IPS DF 6.9 (cell line): ENCODE measurements at regions not wholly inside any gene's neighbourhood (a gene's known extent, or its start where the extent isn't known, plus 50 kb on each side); places are given as distances from the start of the nearest gene placed in this dataset.
"Not testable (repeated sequence)": the region's sequence is repeated elsewhere in the genome, so short reads cannot be mapped to it uniquely, and the experiment has no call there.

Source experiments
- DNase-seq: peaks from one replicate; pipeline ENCODE4 v3.0.0-alpha.2; 2013; ENCODE audit warnings: low read depth, low spot score
- H3K27ac ChIP-seq: one replicate; pipeline ENCODE4 v1.5.1; 2013; ENCODE audit warnings: low read length, control low read depth
- H3K27me3 ChIP-seq: 2 replicates; pipeline ENCODE4 v1.6.1; 2013; ENCODE audit warnings: mild to moderate bottlenecking, low read length; ENCODE audit not compliant: control insufficient read depth, insufficient read depth
- H3K36me3 ChIP-seq: 2 replicates; pipeline ENCODE4 v1.6.1; 2013; ENCODE audit warnings: low read length; ENCODE audit not compliant: control insufficient read depth, insufficient read depth
- H3K4me1 ChIP-seq: 2 replicates; pipeline ENCODE4 v1.6.1; 2013; ENCODE audit warnings: low read length; ENCODE audit not compliant: control insufficient read depth, insufficient read depth
- H3K4me3 ChIP-seq: 2 replicates; pipeline ENCODE4 v1.5.1; 2013; ENCODE audit warnings: mild to moderate bottlenecking, low read length
- H3K9me3 ChIP-seq: 2 replicates; pipeline ENCODE4 v1.6.1; 2013; ENCODE audit warnings: low read length, inconsistent platforms; ENCODE audit not compliant: control insufficient read depth, insufficient read depth
- WGBS: extraction: QIAGEN DNeasy Blood & Tissue Kit; methylation state at CpG from one replicate; pipeline ENCODE4 v1.1.7; 2013; ENCODE audit warnings: mixed read lengths, missing lambda C conversion rate; ENCODE audit not compliant: insufficient read length, insufficient coverage; 5-methylcytosine and 5-hydroxymethylcytosine counted together

GRCh38 chr6:167409079-167409478 lies 84.2 kb downstream of the TTLL2 start:
- no peak for DNase-seq
- Histone ChIP-seq H3K27me3 (no peaks in the 10 kb centered on the region), H3K27ac (no peak overlapping the region), H3K36me3 (no peaks in the 10 kb centered on the region; the same call in 1 of the 2 replicates), H3K4me1 (peaks cover 4% of the 10 kb centered on the region; the same call in 1 of the 2 replicates), H3K4me3 (no peak overlapping the region), H3K9me3 (no peaks in the 10 kb centered on the region)
- WGBS = no CpG with 5 or more reads among the region's 11 CpGs

GRCh38 chr6:167409694-167410093 lies 84.8 kb downstream of the TTLL2 start:
- Histone ChIP-seq H3K9me3 (no peaks in the 10 kb centered on the region), H3K27ac (no peak overlapping the region), H3K36me3 (no peaks in the 10 kb centered on the region; the same call in 1 of the 2 replicates), H3K4me3 (no peak overlapping the region), H3K27me3 (no peaks in the 10 kb centered on the region), H3K4me1 (peaks cover 4% of the 10 kb centered on the region; the same call in 1 of the 2 replicates)
- DNase-seq = no peak
- no CpG with 5 or more reads among the region's 6 CpGs for WGBS

DNA sequence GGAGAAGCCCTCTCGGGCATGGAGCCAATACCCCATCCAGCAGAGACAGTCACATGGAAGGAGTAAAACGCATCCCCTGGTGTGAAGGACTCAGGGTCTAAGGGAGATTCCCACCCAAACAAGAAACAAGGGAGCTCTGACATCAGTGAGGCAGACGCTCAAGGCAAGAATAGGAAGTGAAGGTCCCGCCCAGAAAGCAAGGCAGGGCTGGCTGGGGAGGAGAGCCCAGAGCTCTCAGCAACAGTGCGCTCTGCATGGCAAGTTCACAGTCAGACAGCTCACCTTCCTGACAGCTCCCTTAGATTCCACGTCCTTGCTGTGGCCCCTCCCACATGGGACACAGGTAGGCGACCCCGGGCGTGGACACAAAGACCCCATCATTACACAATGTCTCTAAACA lies 85.6 kb downstream of the TTLL2 start:
- Histone ChIP-seq H3K9me3 (no peaks in the 10 kb centered on the region), H3K4me3 (no peak overlapping the region), H3K27me3 (no peaks in the 10 kb centered on the region), H3K36me3 (no peaks in the 10 kb centered on the region; the same call in 1 of the 2 replicates), H3K4me1 (peaks cover 4% of the 10 kb centered on the region; the same call in 1 of the 2 replicates), H3K27ac (no peak overlapping the region)
- no CpG with 5 or more reads among the region's 9 CpGs for WGBS
- DNase-seq = no peak

GRCh38 chr6:167412506-167412905 lies 87.6 kb downstream of the TTLL2 start:
- no CpG with 5 or more reads among the region's 5 CpGs for WGBS
- Histone ChIP-seq H3K36me3 (no peaks in the 10 kb centered on the region), H3K27ac (no peak overlapping the region), H3K27me3 (no peaks in the 10 kb centered on the region), H3K9me3 (no peaks in the 10 kb centered on the region), H3K4me1 (peaks cover 3% of the 10 kb centered on the region; the same call in 1 of the 2 replicates), H3K4me3 (no peak overlapping the region)
- DNase-seq = no peak

- Histone ChIP-seq H3K27ac (no peak overlapping the region), H3K4me3 (no peak overlapping the region), H3K27me3 (no peaks in the 10 kb centered on the region), H3K36me3 (no peaks in the 10 kb centered on the region), H3K9me3 (no peaks in the 10 kb centered on the region), H3K4me1 (peaks cover 1% of the 10 kb centered on the region)
- DNase-seq = no peak
- no CpG with 5 or more reads among the region's 18 CpGs for WGBS
Measured at GRCh38 chr6:167415441-167415961, 90.6 kb downstream of the TTLL2 start.

DNA sequence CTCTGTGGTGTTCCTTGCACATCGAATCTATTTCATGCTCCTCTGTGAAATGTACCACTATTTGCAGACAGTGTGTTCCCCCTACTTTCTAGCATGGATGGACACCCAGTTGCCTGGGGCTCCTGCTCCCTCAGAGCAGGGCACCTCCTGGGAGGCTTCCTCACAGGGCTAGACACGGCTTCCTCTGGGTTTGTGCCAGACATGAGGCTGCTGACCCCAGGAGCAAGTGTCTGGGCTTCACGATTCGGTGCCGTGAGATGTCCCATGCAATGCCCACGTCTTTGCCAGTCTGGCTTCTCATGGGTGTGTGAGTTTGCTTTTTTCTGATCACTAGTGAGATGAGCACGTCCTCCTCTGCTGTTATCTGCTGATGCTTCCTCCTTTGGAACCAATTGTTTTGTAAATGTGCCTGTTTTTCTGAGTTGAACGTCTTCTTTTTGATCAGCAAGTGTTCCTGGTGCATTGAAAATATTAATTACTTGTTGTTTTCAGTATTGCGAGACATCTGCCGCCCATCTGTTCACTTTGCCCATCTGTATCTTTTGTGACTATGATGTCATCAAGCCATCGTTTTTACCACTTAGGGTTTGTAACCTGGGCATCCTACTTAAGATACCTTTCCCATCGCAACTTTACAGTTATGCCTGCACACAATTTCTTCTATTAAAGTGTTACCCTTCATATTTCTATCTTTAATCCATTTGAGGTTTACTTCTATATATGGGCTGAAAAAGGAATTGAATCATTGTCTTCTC lies 92.0 kb downstream of the TTLL2 start:
- no CpG with 5 or more reads among the region's 12 CpGs for WGBS
- Histone ChIP-seq H3K9me3 (no peaks in the 10 kb centered on the region), H3K27me3 (no peaks in the 10 kb centered on the region), H3K4me1 (peaks cover 1% of the 10 kb centered on the region), H3K27ac (no peak overlapping the region), H3K4me3 (no peak overlapping the region), H3K36me3 (no peaks in the 10 kb centered on the region; the same call in 1 of the 2 replicates)
- DNase-seq = no peak

DNA sequence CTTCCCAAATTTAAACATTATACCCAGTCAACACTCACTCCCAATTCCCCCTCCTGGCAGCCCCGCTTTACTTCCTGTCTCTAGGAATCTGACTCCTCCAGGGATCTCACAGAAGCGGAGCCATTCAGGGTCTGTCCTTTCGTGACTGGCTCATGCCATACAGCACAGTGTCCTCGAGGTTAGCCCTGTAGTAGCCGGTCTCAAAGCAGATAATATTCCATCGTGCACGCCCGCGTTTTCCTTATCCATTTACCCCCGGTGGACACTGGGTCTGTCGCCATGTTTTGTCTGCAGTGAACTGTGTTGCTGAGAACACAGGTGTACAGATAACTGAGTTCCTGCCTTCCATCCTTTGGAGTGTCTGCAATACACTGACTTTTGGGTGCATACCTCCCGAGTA lies 95.3 kb downstream of the TTLL2 start:
- WGBS = no CpG with 5 or more reads among the region's 12 CpGs
- H3K4me3 ChIP-seq = no peak overlapping the region
- H3K9me3 ChIP-seq = no peaks in the 10 kb centered on the region
- peaks cover 1% of the 10 kb centered on the region for H3K4me1 ChIP-seq
- no peak overlapping the region for H3K27ac ChIP-seq
- H3K36me3 ChIP-seq = no peaks in the 10 kb centered on the region; the same call in 1 of the 2 replicates
- no peaks in the 10 kb centered on the region for H3K27me3 ChIP-seq
- DNase-seq = no peak

DNA sequence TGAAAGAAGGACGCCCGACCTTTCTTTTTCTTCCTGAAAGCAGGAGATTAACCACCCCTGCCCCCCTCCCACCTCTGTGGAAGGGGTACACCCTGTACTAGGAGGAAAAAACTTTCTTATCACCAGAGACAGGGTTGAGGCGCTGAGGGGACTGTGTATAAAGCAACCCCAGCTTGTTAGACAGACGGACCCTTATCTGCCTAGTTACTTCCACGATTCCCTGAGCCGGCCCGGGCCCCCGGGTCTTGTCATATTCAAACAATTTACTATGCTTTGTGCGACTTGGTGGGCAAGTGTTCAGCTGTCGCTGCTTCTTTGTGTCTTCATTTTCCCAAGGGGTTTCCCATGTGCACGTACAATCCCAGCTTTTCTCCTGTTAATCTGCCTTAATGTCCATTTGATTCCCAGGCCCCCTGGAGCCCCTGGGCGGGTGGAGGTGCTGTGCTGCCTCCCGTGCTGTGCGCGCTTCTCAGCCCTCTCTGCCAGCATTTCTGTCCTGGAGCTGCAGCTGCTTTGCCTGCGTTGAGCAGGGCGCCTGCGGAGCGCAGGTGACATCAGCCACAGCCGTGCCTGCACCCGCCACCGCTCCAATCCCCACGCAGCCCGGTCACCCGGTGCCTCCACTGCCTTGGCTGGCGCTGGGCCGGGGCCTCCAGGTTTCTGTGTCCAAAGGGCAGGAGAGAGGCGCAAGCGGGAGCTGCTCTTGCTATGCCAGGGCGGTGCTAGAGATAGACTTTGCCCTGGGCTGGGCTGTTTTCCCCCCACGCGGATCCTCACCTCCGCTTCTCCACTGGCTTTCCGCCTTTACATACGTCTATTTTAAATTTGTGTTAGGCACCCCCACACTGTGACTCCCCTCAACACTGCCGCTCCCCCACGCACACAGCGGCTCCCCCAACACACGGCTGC lies 96.2 kb downstream of the TTLL2 start:
- Histone ChIP-seq H3K4me3 (no peak overlapping the region), H3K36me3 (no peaks in the 10 kb centered on the region; the same call in 1 of the 2 replicates), H3K27me3 (no peaks in the 10 kb centered on the region), H3K4me1 (peaks cover 1% of the 10 kb centered on the region; the same call in 1 of the 2 replicates), H3K27ac (no peak overlapping the region), H3K9me3 (no peaks in the 10 kb centered on the region)
- no CpG with 5 or more reads among the region's 39 CpGs for WGBS
- no peak for DNase-seq

DNA sequence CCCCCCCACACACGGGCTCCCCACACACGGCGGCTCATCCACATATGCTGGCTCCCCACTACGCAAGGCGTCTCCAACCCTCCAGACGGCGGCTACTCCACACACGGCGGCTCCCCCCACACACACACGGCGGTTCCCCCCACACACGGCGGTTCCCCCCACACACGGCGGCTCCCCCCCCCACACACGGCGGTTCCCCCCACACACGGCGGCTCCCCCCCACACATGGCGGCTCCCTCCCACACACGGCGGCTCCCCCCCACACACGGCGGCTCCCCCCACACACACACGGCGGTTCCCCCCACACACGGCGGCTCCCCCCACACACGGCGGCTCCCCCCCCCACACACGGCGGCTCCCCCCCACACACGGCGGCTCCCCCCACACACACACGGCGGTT lies 97.1 kb downstream of the TTLL2 start:
- H3K36me3 ChIP-seq, H3K4me3 ChIP-seq, DNase-seq, H3K27me3 ChIP-seq, H3K9me3 ChIP-seq, H3K4me1 ChIP-seq, H3K27ac ChIP-seq: not testable (repeated sequence)
- no CpG with 5 or more reads among the region's 36 CpGs for WGBS

DNA sequence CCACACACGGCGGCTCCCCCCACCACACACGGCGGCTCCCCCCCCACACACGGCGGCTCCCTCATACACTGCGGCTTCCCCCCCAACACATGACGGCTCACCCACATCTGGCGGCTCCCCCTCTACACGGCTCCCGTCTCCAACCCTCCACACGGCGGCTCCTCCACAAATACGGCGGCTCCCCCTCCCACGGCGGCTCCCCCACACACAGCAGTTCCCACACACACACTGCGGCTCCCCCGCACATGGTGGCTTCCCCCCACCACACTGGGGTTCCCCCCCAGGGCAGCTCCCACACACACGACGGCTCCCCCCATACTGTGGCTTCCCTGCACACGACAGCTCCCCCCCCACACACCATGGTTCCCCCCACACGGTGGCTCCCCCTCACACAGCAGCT lies 98.0 kb downstream of the TTLL2 start:
- Histone ChIP-seq H3K27me3 (no peaks in the 10 kb centered on the region), H3K9me3 (no peaks in the 10 kb centered on the region), H3K4me1 (peaks cover 1% of the 10 kb centered on the region; the same call in 1 of the 2 replicates), H3K36me3 (no peaks in the 10 kb centered on the region; the same call in 1 of the 2 replicates), H3K27ac (no peak overlapping the region), H3K4me3 (no peak overlapping the region)
- WGBS = no CpG with 5 or more reads among the region's 23 CpGs
- no peak for DNase-seq
